Renal cortex interstitium (tissue), 11 donors: ENCODE measurements at regions not wholly inside any gene's neighbourhood (a gene's known extent, or its start where the extent isn't known, plus 50 kb on each side); places are given as distances from the start of the nearest gene placed in this dataset.

Experiments used
- DNase-seq, 11 donors: peaks; one replicate each; pipeline ENCODE4 v3.0.0-alpha.2; 2013; ENCODE audit warnings: low read depth in 9 of 11, low spot score in 4 of 11; ENCODE audit errors: extremely low read depth in 1 of 11

DNA sequence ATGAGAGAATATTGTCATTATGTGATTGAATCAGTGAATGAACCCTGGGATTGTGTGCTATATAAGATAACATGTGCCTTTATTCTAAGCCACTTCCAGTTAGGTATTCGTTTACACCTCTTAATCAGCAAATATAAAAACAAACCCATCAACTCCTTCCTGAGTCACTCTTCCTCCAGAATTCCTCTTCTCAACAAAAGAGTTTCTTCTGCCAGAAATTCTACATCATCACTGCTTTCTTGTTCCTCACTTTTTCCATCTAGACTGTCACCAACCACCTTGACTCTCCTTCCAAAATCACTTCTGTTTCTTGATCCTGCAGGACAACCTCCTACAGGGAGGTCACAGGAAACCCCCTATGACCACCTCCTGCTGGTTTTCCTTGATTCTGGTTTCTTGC is 261.4 kb downstream of the CYP26B1 start:
- no peak for DNase-seq

DNA sequence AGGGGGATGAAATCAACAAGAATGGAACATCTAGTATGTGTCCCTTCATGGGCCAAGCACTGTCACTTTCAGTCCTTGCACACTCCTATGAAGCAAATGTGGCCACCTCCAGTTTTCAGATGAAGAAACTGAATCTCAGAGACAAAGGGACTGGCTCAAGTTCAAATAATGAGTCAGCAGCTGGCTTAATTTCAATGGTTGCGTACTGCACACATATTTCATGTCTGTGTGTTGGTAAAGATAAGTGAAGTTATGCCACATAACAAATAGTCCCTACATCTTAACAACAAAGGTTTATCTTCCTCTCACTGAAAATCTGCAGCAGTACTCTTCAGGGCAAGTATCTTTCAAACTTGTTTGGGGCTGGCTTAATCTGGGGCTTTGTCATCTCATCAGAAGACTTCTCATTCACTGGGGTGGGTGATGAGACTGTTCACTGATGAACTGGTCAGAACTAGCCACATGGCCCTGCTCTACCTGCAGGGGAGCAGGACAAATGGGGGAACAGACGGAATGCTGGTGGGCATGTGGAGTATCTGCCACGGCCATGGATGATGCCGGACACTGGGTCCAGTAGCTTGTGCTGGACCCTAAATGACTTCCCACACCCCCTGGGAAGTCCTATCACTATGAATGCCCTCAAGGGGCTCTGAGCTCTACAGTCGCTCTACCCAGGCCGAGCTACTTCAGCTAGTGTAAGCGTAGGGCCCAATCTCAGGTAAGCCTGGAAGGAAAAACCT is 263.2 kb downstream of the CYP26B1 start:
- DNase-seq: no peak

DNA sequence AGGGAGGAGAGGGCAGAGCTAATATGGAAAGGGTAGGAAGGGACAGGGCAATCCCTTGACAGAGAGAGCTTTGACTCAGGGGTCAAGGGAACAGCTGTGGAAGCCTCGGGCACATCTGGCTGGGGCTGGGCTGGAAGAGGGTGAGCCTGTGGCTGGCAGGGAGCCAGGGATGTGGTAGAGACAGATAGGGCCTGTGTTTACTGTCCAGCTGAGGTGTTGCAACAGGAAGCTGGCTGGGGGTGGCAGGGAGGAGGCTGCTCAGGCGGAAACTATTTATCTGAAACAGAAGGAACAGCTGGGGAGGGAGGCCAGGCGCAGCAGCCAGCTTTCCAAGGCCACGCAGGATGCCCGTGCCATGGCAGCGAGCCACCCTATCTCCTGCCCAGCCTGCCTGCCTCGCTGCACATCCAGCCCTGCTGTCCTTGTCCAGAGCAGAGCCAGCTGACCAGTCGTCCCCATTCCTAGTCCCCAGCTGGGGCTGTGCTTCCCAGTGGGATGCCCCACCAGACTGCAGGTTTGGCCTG is 264.7 kb downstream of the CYP26B1 start:
- peak in 5 of 11 donors; percentile 7 to 26 (median 16) for DNase-seq

DNA sequence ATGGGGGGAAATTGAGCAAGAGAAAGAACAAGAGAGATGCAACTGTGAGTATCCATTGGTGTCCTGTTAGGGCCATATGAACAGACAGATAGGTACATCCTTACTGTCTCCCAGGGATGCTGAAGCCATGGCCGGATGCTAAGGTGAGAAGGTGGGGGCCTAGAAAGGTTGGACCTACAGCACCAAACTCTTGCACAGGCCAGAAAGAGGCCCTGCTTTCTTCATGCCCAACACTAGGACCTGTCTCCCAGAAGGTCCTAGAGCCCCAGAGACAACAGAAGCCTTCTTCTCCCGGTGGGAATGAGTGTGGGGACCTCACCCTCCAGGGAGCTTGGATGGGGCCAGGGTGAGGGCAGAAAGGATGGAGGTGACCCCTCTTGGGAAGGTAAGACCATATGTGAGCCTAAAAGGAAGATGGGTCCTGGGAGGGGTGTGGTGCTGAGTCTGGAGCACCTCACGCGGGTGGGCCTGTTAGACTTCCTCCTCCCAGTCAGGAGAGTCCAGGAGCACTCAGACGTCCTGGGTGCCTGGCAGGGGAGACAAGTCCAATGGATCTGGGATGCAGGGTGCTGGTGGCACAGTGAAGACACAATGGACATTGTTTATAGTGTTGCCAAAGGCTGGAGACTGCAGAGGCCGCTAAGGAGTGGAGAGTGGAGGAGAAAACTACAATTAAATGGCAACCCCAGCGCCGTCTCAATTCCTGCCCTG is 265.3 kb downstream of the CYP26B1 start:
- DNase-seq: no peak

DNA sequence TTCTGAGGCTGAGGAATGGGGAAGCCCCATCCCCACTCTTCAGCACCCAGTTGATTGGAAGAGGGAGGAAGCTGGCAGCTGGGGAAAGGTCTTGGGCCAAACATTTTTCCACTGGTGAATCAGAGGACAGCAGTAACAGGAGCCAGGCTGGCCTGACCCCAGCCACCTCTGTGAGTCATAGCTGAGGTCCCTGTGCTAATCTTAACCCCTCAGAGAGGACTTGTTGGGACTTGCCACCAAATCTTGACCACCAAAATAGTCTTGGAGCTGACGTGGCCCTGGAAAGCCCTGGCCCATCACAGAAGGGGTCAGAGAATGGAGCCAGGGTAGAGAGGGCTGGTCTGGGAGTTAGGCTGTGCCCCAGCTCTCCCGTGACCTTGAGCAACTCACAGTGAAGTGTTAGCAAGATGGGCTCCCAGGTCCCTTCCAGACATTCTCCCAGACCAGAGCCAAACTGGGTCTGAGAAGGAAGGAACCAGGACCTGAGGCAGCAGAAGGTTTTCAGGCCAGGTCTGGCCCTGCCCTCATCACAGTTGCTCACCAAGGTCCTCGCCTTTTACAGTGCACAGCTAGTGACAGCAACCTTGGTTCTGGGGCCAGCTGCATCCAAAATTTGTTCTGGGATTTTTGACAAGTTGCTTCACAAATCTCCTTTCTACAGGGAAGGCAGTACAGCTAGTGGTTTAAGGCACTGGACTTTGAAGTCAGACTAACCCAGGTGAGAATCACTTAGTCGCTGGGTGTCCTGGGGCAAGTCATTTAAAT is 266.6 kb downstream of the CYP26B1 start:
- DNase-seq: no peak

DNA sequence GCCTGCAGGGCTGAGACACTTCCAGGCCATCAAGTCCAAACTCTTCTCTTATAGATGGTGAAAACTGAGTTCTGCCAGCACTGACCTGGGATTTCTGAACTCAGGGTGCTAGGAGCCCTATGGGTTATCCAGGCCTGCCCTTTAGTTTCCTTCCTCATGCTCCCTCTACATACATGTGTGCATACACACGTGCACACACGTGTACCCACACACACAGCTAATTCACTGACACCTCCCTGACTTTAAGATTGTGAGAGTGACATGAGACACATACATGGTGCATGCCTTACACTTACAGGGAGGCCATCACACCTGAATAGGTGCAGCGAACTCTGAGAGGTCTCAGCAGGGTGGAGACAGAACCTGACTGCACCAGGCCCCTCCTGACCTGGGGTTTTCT is 267.4 kb downstream of the CYP26B1 start:
- no peak for DNase-seq

DNA sequence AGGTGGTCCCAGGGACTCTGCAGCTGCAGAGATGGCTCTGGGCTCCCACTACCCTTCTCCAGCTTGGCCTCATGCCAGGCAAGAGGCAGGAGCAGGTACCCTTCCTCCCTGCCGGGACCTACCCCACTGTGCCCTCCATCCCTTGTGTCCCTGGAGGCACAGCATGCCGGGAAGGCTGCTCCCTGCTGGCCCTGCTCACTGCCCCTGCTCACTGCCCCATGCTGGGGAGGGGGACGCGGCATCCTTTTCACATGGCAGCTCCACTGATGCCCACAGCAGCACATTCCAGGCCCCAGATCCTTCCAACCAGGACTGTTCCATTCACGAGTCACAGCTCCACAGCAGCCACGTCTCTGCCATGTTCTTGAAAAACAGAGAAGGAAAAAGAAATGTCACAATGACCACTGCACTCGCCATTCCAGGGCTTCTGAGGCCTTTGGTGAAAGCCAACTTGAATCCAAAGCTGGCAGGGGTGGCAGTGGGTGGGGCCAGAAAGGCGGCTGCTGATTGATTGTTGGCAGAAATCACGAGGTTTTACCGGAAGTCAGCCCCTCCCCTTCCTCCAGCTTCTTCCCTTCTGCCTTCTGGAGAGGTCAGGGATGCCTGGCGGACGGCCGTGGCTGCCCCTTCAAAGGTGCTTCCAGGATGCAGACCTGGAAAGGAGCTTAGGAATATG is 268.0 kb downstream of the CYP26B1 start:
- DNase-seq: no peak

DNA sequence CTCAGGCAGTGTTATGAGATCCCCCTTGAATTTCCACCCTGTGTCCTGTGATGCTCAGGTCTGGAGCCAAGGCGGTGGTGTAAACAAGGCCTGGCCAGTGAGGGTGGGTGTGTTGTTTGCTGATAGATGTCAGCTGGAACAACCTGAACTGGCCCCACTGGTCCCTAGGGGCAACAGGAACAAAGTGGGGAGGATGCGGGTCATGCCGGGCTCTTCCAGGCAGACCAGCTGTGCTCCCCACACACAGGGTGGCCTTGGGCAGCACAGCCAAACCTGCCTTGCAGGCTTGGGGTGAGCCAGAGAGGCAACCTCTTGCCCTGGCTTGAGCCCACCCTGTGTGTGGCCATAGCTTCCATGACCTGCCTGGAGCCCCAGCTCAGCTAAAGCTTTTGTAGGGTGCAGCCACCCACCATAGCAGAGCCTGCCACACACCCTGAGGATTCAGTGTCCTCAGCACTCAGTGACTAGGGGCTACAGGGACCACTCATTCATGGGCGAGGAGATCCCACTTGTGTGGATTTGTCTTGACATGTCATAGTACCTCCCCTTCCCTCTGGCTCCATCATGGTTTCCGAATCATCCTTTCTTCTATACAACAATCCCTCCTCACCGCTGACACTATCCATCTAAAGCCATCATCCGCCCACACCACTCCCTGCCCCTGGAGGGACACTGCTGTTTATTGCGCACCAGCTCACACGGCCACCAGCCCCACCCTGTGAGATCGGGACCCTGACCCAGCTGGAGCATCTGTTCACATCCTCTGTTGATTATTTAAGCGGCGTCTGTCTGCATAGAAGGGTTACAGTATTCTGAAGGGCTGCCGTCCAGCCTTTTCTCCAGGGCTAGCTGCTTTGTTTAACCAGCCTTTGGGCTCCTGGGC is 268.8 kb downstream of the CYP26B1 start:
- no peak for DNase-seq

DNA sequence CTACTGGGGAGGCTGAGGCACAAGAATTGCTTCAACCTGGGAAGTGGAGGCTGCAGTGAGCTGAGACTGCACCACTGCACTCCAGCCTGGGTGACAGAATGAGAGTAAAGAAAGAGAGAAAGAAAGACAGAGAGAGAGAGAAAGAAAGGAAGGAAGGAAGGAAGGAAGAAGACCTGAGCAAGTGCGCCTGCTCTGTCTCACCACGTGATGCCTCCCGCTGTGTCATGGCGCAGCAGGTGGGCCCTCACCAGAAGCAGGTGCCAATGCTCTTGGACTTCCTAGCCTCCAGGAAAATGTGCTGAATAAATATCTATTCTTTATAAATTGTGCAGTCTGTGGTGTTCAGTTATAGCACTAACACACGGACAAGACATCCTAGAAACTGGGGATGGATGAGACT is 270.0 kb downstream of the CYP26B1 start:
- no peak for DNase-seq

DNA sequence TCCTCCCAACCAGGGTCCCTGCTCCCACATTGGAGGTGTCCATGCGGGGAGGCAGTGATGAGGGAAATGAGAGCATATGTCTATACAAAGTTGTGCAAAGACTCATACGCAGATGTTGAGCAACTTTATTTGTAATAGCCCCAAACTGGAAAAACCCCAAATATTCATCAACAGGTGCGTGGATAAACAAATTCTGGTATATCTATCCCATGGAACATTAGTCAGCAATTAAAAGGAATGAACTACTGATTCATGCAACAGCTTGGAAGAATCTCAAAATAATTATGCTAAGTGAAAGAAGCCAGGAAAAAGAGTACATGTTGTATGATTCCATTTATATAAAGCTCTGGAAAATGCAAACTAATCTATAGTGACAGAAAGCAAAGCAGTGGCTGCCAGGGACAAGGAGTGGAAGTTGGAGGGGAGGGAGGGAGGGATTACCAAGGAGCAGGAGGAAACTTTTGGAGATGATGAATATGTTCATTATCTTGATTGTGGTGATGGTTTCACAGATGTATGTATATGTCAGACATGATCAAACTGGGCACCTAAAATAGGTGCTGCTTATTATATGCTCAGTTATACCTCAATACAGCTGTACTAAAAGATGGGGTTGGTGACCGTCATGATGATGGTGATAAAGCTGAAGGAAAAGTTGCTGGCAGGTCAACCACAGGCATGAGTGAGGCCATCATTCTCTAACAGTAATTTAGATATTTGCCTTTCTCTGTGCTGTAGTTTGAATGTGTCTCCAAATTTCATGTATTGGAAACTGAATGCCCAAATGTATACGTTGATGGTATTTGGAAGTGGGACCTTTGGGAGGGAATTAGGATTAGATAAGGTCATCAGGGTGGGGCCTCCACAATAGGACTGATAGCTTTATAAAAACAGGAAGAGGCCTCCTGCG is 270.9 kb downstream of the CYP26B1 start:
- no peak for DNase-seq

DNA sequence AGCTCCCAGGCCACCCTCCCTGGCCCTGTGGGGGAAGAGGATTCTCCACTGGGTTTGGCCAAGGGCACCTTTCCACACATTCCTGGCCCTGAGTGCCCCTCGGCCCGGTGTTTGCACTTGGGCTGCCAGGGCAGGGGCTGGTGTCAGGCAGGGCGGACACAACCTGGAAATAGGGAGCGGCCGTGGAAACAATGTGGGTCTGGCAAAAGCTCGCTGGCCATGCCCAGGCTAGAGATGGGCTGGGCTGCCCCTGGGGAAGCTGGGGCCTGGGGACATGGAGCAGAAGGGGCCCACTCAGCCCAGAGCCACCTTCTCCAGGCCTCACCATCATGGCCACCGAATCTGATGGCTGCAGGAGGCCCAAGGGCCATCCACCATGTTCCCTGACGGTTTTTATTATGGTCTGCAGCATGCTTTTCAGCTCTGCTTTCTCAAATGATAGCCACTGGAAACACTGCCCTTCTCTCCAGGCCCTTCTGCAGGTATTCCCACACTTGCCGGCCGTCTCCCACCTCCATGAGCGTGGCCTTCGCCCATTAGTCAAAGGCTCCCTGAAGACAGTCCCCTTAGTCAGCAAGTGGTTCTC is 275.1 kb downstream of the CYP26B1 start:
- DNase-seq: no peak

DNA sequence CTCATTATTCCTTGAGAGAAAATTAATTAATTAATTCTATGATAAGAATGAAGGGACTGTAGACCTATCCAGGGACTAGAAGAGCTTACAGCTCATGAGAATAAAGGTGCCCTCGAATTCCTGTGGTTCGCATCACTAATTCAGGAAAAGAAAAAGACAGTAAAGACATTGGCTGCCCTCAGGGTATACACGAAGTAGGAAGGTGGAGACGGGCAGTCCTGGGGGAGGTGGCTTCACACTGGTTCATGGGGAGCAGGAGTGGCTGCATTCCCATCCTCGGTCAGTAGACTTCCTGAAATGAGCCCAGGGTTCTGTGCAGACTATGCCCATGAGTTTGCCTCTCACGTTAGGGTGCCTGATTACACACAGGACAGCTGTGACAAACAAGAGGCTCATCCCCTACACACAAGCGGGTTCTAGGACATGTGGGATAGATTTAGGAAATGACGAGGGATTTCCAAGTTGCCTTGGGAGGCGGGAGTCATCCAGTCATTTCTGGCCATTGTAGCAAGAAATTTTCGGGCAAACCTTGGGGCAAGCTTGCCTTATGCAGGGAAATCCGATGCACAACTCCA is 282.2 kb downstream of the CYP26B1 start:
- no peak for DNase-seq

DNA sequence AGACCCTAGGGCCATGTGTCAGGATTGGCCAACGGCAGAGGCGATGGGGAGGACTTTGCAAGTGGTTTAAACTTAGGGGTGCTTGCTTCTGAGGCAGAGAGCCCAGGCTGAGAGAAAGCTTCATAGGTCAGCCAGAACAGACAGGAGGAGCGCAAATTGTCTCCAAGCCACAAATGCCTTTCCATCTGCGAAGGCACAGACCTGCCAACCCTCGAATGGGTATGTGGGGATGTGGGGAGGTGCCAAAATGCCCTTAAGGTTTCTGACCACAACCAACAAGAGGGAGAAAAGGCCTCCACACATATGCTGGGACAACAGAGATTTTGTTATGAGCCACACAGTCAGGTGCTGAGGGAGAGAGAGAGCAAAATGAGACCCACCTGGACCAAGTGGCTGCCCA is 283.6 kb downstream of the CYP26B1 start:
- no peak for DNase-seq

DNA sequence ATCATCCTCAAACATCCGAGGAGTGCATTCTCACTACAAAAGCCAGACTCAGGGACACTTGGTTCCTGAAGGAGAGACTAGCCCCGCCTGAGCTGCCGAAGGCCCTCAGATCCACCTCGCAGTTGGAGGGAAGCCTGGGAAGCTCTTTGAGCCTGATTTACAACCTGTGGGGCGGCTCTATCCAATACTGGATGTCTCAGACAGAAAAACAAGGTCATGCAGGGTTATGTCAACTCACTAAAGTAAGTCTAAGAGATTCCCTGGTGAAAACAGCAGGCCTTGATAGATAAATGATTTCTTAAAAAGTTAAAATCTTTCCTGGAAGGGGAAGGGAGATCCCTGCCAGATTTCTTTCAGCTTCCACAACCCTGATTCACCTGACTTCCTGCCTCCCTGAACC is 284.3 kb downstream of the CYP26B1 start:
- no peak for DNase-seq

DNA sequence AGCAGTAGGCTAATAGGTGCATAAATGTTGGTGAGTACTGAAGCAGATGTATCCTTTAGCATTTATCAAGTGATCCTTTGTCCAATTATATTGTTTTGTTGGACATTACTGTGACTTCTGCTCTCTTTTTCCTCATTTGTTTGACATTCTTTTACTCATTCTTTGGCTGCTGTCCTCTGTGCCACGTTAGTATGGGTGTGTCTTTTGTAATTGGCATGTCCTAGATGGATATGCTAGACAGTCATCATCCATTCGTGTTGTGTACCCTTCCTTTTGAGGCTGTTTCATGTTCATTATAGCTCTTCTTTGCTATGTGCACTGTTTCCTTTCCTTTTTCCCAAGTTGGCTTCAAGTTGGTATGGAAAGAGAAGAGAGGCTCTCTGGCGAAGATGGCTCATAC is 284.7 kb downstream of the CYP26B1 start:
- no peak for DNase-seq

DNA sequence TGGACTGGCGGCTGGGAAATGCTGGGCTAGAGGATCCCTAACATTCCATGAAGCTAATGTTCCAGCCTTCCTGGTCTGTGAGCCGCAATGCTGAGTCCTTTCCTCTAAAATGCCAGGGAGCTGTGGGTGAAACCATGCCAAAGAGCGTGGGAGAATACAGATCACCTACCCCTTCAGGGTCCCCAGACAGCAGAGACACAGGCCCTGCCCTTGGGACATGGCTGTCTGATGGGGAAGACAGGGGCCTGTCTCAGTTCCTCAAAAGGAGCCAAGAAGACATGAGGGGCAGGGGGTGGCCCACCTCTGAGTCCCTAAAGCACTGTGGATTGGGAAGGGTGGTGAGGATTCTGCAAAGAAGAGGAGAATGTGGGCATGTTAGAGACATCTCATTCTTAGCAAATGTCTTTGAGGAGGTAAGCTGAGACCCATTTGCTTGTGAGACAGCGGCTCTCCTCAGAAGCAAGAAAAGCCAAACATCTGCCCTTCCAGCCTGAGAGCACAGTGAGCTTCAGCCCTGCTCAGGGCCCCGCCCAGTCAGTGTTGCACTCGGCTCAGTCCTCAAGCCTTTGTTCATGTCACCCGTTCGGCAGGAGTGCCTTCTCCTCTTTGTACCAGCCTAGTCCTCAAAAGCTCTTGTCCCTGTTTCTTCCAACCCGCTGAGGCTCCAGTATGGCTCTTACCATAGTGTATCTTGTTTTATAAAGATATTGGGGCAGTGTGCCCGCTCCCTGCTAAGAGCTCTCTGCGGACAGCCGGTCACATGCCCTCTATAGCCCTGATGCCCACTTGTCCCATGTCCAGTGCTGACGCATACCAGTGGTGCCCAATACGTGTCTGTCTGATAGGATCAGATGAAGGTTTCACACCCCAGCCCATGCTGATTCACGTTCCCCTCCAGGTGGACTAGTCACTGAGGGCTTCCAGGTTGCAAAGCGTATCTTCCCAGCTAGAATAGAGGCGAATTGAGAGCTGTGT is 286.2 kb downstream of the CYP26B1 start:
- no peak for DNase-seq
